Stimulated activated CD8-positive, alpha-beta memory T cell treated with anti-CD3 and anti-CD28 coated beads, Interleukin-15, amount 100 ng/mL, for 24 hours (primary cell): ENCODE measurements at regions not wholly inside any gene's neighbourhood (a gene's known extent, or its start where the extent isn't known, plus 50 kb on each side); places are given as distances from the start of the nearest gene placed in this dataset.
"Not testable (repeated sequence)": the region's sequence is repeated elsewhere in the genome, so short reads cannot be mapped to it uniquely, and the experiment has no call there.

Experiments
- DNase-seq: peaks from one replicate; pipeline ENCODE4 v3.0.0-alpha.2; 2020; ENCODE audit warnings: low read depth

DNA sequence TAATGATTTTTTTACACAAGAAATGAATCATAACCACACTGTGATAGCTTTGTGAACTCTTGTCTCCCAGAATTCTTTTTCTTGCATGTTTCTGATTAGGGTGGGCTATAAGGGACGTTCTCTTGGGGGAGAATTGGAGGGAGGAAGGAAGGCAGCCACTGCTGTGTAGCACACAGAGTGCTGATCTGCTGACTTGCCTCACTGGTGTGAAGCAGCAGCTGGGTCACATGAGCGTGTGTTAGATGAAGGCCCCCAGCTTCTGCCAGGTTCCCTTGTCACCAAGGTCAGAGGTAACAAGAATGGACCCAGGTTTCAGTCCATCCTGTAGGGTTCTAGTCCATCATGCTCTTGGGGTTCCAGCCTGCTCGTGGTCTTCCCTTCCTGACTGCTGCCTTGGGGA is 107.4 kb upstream of the GLI2 start:
- DNase-seq = no peak

DNA sequence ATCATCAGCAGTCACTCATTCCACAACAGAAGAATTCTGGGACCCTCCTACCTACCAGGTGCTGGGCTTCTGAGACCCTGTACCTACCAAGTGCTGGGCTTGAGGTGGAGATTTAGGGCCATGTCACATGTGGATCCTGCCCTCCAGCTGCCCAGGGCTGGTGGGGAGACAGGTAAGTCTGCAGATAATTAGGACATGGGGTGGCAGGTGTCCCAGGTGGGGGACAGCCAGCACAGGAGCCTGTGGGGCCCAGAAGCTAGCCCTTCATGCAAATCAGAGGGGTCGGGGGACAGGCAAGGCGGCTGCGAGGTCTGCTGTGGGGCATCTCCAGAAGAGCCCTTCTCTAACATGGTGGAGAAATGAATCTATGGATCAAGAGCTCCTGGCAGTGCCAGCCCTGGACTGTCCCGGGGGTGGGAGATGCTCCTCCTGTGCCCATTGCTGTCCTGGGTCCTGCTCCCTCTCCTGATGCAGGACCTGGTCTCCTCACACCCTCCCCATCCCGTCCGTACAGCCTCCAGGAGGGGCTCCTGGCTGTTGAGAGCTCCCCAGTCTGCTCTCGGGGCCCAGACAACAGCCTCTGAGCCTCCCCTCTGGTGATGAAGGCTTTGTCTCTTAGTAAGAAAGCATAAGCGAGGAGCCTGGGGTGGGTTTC is 106.3 kb upstream of the GLI2 start:
- no peak for DNase-seq

DNA sequence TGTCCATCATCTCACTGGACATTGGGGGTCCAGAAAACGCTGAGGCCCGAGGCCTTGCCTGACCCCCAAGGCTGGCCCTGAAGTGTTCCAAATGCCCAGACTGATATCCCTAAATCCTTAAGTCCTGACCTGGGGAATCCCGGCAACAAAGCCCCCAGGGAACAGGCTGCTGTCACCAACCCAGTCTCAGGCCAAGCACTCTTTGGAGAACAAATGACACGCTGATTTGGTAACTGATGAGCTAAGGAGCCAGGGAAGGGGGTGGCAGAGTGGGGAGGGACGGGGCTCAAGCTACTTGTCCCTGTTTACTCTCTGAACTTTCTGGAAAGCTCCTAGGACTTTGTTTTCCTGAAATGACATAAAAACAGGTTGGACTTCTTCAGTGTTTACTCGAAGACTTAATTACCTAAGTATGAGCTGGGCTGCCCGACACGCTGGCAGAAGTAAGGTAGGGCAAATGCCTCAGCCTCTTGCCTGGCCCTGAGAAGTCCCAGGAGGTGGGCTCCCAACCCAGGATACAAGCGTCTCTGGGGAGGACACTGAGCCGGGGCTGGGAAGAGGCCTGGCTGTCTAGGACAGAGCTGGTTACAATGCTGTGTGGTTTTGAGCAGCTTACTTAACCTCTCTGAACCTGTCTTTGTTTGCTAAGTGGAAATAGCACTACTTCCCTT is 105.5 kb upstream of the GLI2 start:
- no peak for DNase-seq

DNA sequence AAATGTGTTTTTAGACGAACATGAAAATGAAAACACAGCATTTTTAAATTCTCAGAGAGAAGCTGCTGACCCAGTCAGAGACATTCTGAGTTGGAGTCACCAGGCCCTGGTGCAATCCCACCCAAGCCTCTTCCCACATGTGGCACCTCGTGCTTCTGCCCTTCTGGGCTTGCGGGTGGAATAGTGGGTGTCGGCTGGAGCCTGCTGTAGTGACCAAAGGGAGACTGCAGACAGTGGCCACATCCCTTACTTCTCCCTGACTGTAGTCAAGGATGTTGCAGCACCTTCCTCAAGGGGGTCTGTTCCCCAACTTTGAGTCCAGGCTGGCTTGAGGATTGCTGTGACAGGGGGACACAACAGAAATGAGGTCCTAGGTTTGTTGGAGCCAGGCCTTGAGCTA is 104.4 kb upstream of the GLI2 start:
- no peak for DNase-seq

DNA sequence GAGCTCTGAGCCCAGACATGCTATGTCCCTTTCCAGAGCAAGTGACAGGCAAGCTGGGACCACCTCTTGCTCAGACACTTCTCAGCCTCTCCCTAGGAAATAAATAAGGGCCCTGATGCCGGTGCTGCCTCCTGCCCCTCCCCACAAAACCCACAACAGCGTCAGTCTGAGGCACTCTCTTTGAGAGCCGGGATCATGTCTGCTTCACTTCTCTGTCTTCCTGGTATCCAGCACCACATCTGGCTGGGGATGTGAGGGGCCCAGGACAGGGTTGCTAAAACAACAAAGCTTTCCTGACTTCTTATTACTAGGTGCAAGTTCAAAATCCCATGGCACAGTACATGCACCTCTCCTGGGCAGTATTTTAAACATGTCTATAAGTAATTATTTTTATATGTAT is 103.9 kb upstream of the GLI2 start:
- no peak for DNase-seq

DNA sequence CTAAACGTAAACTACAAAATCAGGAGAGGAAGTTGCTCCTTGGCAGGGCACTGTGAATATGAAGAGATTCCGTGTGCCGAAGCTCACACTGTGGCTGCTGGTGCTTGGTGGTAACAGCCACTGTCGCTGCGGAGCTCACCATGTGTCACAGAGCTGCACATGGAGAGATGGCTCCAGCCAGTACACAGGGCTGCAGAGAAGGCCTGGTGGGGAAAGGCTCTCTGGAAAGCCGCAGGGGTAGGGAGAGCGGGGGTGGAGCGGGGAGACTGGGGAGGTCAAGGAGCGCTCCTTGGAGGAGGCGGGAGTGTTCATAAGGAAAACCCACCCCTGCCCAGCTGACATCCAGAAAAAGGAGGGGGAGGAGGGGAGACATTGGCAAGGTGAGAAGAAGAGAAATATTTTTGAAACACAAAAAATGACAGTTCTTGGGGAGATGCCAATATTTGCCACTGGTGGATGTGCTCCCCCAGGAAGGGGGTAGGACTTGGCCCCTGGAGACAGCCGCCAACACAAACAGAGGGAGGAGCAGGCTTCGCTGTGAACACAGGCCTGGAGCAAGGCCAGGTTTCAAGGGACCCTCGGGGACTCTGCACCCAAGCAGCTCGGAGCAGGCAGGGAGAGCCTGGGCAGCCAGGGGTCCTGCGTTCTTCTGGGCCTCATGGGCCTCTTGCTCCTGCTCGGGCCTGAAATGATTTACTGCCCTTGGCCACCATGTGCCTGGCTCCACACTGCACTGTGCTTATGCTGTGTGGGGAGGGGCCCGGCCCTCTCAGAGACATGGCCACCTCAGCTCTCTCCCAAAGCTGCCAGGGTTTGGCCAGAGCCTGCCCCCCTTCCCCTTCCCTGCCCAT is 102.6 kb upstream of the GLI2 start:
- no peak for DNase-seq

DNA sequence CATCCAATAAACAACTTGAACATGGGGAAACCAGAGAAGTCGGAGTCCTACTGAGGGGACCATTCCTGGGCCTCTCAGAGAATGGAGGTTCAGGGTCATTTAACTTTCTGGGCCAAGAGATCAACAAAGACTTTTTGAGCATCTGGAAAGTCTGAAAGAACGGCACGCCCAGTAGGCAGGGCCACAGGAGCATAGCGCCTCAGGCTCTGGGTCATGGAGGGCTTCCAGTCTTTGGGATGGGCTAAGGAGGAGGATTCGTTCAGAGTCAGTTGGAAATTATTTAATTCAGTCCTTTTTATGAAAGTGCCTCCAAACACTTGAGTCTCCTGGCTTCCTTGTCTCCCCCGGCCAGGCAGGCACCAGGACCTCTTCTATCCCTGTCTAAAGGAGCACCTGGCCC is 101.1 kb upstream of the GLI2 start:
- DNase-seq = no peak

DNA sequence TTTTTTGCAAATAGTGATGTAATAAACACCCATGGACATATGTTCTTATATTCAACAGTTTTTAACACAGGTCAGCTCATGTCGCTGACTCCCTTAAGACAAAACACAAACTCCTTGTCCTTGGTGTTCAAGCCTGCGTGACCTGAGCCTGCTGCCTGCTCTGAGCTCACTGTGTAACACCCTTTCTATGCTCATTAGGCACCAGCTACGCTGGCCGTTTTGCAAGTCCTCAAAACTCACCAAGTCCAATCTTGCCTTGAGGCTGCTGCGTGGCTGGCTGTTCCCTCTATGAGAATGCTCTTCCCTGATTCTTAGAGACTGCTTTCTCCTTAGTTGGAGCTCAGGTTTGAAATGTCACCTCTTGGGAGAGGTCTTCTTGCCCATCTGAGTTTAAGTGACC is 100.5 kb upstream of the GLI2 start:
- no peak for DNase-seq

DNA sequence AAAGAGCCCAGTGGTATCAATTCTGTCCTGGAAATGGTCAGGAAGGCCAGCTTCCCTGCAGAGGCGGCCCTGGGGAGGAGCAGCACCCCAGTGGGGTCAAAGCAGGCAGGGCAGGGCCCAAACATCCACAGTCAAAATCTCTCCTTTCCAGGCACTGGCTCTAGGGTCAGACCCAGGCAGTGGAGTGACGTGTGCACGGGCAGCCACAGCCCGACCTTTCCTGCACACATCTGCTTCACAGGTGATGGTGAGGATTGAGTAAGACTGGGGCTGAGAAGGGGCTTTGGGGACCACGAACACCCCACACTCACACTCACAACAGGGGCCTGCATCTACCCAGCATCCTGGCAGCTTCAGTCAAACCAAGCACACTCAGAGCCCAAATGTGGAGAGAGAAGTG is 97.8 kb upstream of the GLI2 start:
- no peak for DNase-seq

DNA sequence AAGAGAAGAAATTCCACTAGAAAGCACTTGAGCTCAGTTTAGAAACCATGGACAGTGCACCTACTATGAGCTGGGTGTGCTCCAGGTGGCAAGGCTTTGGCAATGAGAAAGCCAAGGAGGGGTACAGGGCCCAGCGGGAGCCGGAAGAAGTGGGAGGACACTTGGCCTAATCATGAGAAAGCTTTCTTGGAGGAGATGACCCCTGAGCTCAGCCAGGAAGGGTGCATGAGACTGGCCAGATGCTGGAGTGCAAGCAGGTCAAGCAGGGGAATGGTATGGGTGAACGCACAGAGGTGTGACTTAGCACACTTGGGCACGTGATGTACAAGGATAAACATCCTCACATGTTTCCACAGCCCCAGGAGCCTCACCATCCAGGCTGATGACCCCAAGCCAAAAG is 97.2 kb upstream of the GLI2 start:
- DNase-seq = no peak

DNA sequence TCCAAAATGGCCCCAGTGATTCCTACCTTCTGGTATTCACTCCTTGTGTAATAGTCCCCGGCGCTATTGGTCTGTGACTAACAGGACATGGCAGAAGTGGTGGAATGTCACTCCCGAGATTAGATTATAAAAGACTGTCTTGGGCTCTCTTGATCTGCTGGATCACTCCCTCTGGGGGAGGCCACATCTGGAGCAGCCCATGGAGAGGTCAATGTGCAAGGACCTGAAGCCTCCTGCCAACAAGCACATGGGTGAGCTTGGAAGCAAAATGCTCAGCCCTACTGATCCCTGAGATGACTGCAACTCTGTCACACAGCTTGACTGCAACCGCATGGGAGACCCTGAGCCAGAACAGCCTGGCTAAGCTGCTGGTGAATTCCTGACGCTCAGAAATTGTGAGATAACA is 94.3 kb upstream of the GLI2 start:
- DNase-seq = no peak

DNA sequence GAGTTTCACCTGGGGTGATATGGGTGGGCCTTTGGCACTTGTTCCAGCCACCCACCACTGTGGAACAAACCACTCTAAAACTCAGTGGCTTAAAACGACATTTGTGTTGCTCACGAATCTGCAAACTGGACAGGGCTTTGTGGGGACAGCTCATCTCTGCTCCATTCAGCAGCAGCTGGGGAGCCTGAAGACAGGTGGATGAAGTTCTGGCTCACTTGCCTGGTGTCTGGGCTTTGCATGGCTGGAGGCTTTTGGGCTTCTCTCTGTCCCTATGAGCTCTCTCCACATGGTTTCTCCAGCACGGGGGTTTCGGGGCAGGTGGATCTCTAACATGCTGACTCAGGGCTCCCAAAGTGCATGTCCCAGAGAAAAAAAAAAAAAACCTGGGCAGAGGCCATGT is 93.0 kb upstream of the GLI2 start:
- no peak for DNase-seq

DNA sequence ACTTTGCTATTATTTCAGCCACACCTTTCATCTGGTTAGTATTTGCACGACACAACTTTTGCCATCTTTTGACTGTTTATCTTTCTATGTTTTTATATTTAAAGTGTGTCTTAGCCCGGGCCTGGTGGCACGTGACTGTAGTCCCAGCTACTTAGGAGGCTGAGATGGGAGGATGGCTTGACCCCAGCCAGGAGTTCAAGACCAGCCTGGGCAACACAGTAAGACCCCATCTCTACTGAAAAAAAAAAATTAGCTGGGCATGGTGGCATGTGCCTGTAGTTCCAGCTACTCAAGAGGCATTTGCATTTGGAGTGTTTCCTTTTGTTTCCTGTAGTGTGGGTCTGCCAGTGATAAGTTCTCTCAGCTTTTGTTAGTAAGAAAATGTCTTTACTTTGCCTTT is 88.7 kb upstream of the GLI2 start:
- DNase-seq = no peak

DNA sequence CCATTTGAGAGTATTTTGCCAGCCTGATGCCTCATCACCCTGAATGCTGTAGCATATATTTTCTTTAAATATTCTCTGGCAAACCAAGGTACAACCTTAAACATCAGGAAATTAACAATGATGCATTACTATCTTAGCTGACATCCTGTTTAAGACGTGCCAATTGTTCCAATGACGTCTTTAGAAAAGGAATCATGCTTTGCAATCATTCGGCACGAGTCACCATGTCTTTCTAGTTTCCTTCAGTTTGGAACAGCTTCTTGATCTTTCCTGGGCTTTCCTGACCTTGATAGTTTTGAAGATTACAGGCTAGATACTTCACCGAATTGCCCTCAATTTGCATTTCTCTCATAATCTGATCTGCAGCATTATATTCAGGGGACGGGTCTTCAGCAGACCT is 88.2 kb upstream of the GLI2 start:
- no peak for DNase-seq

DNA sequence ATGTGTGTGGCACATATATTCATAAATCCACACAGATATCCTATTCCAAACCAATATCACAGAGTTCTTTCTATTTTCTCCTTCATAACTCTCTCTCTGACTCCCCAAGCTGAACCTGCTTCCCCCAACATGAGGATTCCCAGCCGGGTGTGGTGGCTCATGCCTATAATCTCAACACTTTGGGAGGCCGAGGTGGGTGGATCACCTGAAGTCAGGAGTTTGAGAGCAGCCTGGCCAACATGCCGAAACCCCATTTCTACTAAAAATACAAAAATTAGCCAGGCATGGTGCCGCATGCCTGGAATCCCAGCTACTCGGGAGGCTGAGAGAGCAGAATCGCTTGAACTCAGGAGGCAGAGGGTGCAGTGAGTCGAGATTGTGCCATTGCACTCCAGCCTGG is 86.3 kb upstream of the GLI2 start:
- DNase-seq = not testable (repeated sequence)

DNA sequence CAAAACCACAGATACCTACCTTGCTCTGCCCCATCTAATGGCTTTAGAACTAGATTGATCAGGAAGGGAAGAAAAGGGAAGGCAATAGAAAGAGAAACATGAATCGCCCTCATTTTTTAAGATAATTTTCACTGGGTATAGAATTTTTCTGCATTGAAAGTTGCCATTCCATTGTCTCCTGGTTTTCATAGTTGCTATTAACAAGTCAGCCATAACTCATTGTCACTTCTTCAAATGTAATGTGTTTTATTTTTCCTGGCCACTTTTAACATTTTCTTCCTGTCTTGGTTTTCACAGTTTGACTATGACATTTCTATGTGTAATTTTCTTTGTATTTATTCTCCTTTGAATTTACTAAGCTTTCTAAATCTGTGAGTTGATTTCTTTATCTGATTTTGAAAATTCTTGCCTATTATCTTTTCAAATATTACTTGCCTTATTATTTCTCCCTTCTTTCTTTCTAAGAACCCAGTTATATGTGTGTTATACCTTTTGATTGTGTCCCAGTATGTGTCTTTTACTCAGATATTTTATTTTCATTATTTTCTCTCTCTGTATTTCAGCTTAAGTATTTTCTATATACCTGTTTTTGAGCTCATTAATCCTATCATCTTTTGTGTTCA is 85.5 kb upstream of the GLI2 start:
- DNase-seq = no peak

DNA sequence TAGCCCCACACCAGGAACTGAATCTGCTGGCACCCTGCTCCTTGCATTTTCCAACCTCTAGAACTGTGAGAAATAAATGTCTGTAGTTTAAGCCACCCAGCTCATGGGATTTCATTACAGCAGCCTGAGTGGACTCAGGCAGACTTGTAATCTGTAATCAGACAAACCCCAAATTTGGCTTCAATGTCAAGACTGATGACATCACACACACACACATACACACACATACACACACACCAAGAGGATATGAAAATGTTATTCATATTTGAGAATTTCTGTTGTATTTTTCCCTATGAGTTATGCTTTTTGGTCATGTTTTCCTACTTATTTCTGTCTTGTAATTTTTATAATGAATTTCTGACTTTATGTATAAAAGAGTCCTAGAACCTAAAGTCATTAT is 83.8 kb upstream of the GLI2 start:
- DNase-seq = no peak

DNA sequence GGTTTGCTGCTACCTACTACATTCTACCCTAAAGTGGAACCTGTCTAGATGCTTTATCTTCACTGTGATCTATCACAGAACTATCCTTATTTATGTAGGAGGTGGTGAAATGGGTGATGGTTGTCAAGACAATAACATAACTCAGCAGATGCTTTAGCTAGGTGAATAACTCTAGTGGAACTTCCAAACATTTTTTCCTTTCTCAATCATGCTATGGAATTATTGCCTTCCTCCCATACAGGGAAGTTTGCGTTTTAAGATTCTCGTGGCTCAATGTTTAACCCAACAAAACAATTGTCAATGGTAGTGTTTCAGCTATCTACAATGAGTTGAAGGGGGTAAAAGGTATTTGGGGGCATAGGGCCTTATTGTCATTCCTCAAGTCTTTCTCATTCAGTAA is 82.6 kb upstream of the GLI2 start:
- DNase-seq = no peak

DNA sequence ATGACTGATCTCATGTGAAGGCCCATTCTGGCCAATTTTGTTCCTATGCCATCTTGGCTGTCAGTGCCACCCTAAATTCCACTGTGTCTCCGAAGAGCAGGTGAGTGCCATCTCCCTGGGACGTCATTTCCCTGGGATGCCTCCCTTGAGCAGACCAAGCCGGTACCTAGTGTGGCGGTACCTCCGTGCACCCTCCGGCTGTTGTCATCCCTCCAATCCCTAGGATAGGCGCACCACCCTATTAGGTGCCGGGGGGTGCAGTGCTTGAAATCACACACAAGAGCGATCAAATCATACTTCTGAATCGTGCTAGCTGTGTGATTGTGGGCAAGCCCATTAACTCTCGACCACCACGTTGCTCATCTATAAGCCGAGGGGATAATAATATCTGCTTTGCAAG is 81.8 kb upstream of the GLI2 start:
- DNase-seq = no peak

DNA sequence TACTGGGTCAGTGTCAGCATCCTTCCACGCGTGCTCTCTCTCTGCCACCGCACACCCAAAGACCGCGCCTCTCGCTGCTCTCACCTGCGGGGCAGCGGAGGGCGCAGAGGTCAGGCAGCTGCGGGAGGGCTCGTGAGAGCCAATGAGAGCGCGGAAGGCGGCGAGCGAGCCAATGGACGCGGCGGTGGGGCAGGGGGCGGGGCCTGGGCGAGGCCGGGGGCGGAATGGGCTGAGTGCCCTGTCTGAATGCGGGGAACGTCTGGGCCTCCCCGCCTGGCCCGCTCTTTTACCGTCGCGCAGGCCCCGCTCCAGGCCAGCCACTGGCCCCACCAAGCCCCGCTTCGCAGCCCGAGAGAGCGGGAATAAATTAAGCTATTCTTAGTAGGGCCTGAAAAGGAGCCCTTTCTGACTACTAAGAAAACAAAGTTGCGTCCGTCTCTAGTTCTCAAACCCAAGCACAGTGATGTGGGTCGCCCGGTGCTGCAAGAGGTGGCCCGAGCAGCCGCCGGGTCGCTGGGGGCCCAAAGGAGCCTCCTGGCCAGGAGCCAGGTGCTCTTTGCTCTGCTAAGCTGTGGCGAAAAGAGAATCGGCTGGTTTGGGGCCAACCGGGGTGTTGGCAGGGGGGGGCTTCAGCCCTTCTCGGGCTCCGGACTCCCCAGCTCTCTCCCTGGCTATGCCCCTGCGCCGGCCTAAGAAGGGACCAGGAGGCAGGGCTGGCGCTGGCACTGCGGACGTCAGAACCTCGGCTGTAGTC is 81.1 kb upstream of the GLI2 start:
- DNase-seq = no peak

DNA sequence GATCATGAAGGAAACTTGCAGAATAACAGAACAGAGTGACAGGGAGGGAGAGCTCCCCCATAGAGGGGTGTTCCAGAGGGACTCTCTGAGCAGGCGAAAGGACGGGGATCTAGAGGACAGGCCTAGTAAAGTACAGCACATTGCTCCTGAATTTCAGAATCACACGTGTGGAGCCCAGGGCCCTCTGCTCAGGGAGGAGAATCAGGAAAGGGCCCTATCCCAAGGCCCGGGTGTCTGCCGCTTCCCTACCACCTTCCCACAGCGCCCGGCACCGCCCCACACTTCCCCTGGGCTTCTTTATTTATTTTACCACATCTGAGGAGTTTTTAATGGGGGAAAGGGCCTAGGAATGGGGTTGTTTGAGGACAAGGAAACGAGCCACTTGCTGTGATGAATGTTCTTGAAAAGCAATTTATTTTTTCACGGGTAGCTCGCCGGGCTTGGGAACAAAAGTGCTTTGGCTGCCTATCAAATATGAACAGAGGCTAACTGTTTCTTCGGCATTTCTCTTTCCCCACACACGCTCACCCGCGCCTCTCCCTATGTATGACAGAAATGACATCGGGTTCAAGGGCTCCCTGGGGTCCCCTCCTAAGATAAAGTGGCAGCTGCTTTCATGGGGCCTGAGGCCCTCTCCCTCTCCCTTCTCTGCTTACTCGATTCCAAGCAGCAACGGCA is 79.3 kb upstream of the GLI2 start:
- DNase-seq = no peak
